K562 (cell line): ENCODE measurements at regions not wholly inside any gene's neighbourhood (a gene's known extent, or its start where the extent isn't known, plus 50 kb on each side); places are given as distances from the start of the nearest gene placed in this dataset.

Source experiments
- ARID4B ChIP-seq: sonication (generic); formaldehyde crosslinking; IDR thresholded peaks from 2 replicates; pipeline ENCODE4 v1.8.0; 2022; ENCODE audit warnings: mild to moderate bottlenecking, missing genetic modification reagents
- POLR2AphosphoS5 ChIP-seq: IDR thresholded peaks from 2 replicates; pipeline ENCODE4 v1.6.1; 2011; ENCODE audit warnings: mild to moderate bottlenecking, low read depth, low read length, moderate library complexity; ENCODE audit not compliant: control insufficient read depth, insufficient read depth
- SAP30 ChIP-seq: fragments of 200-600 bp; sonication (generic); IDR thresholded peaks from 2 replicates; pipeline ENCODE4 v1.6.1; 2012; ENCODE audit warnings: borderline replicate concordance, low read depth, mild to moderate bottlenecking, moderate library complexity, low read length, control low read depth, inconsistent platforms; ENCODE audit not compliant: insufficient read depth, poor library complexity, severe bottlenecking
- SNIP1 ChIP-seq: fragments of 450-650 bp; IDR thresholded peaks from 2 replicates; pipeline ENCODE4 v1.7.1; 2017; ENCODE audit warnings: low read depth, mild to moderate bottlenecking
- SP2 ChIP-seq: IDR thresholded peaks from 2 replicates; pipeline ENCODE4 v1.6.1; 2011; ENCODE audit warnings: mild to moderate bottlenecking, low read depth, low read length, moderate library complexity; ENCODE audit not compliant: poor library complexity, severe bottlenecking; ENCODE audit errors: extremely low read depth
- TAF1 ChIP-seq: IDR thresholded peaks from 2 replicates; pipeline ENCODE4 v1.6.1; 2011; ENCODE audit warnings: mild to moderate bottlenecking, low read length, moderate library complexity; ENCODE audit not compliant: insufficient read depth, control insufficient read depth, severe bottlenecking; ENCODE audit errors: extremely low read depth
- TF ChIP-seq, protein P1 (sequence below): fragments of 450-650 bp; IDR thresholded peaks from one replicate; pipeline ENCODE4 v1.6.1; 2018; ENCODE audit warnings: mild to moderate bottlenecking, moderate library complexity; ENCODE audit not compliant: partially characterized antibody

DNA sequence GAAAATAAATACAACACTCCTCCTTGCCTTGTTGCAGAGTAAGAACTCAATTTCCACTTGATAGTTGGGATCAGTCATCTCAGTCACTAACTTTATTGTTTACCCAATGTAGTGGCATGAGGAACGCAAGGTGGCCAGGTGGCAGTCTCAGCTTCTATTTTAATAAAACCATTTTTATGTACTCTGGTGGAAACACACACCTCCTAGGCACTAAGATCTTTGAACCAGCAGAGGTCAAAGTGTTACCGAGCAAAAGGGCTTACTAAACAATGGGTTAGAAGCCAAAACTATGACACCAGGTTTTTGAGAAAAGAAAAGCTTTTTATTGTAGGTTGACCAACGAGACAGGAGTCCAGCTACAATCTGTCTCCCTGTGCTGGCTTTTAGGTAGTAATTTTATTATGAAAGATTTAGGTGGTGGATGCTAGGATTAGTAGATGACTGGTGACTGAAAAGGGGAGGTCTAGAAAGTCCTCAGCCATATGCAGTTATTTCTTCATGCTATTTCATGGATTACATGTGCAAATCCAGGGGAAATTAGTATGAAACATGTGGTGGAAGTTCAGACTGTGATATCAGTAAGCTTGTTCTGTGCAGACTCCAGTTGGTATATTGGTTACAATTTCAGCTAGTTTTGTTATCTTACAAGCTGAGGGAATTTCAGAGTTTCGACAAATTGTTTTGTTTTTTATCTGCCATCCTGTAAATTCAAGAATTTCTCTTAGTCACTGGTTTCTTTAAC lies 122.3 kb downstream of the PCTP start (continued):
- no peak for TF ChIP-seq ARID4B (CRISPR knock-in tag)
- TF ChIP-seq SNIP1, result no peak
- no peak for TF ChIP-seq SP2
- TF ChIP-seq, protein P1, sequence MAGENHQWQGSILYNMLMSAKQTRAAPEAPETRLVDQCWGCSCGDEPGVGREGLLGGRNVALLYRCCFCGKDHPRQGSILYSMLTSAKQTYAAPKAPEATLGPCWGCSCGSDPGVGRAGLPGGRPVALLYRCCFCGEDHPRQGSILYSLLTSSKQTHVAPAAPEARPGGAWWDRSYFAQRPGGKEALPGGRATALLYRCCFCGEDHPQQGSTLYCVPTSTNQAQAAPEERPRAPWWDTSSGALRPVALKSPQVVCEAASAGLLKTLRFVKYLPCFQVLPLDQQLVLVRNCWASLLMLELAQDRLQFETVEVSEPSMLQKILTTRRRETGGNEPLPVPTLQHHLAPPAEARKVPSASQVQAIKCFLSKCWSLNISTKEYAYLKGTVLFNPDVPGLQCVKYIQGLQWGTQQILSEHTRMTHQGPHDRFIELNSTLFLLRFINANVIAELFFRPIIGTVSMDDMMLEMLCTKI, result no peak
- no peak for TF ChIP-seq POLR2AphosphoS5
- TF ChIP-seq TAF1, result no peak
- TF ChIP-seq SAP30, result no peak
